Retinal pigment epithelial cell (primary cell): ENCODE measurements at regions not wholly inside any gene's neighbourhood (a gene's known extent, or its start where the extent isn't known, plus 50 kb on each side); places are given as distances from the start of the nearest gene placed in this dataset.

Source experiments
- DNase-seq: peaks from one replicate; pipeline ENCODE4 v3.0.0-alpha.2; 2010; ENCODE audit warnings: low read depth
- H3K4me3 ChIP-seq: 2 replicates; pipeline ENCODE4 v1.5.1; 2011; ENCODE audit warnings: mild to moderate bottlenecking, low read length, control low read depth, moderate library complexity
- TF ChIP-seq, protein P1 (sequence below): conservative IDR thresholded peaks from 2 replicates; pipeline ENCODE4 v1.5.1; 2011; ENCODE audit warnings: low read depth, low read length, control low read depth, inconsistent platforms

DNA sequence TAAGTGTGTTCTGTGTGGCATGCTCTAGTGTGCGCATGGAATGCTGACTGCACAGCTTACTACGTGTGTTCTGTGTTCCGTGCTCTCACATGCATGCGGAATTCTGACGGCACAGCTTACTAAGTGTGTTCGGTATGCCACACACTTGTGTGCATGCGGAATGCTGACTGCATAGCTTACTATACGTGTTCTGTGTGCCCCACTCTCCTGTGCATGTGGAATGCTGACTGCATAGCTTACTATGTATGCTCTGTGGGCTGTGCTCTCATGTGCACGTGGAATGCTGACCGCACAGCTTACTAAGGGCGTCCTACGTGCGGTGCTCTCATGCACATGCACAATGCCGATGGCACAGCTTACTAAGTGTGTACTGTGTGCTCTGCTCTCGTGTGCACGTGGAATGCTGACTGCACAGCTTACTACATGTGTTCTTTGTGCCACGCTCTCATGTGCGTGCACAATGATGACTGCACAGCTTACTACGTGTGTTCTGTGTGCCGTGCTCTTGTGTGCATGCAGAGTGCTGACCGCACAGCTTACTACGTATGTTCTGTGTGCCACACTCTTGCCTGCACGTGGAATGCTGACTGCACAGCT lies 548.9 kb downstream of the IRX1 start:
- TF ChIP-seq, protein P1, sequence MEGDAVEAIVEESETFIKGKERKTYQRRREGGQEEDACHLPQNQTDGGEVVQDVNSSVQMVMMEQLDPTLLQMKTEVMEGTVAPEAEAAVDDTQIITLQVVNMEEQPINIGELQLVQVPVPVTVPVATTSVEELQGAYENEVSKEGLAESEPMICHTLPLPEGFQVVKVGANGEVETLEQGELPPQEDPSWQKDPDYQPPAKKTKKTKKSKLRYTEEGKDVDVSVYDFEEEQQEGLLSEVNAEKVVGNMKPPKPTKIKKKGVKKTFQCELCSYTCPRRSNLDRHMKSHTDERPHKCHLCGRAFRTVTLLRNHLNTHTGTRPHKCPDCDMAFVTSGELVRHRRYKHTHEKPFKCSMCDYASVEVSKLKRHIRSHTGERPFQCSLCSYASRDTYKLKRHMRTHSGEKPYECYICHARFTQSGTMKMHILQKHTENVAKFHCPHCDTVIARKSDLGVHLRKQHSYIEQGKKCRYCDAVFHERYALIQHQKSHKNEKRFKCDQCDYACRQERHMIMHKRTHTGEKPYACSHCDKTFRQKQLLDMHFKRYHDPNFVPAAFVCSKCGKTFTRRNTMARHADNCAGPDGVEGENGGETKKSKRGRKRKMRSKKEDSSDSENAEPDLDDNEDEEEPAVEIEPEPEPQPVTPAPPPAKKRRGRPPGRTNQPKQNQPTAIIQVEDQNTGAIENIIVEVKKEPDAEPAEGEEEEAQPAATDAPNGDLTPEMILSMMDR, result no peak
- no peak for DNase-seq
- no peak overlapping the region for H3K4me3 ChIP-seq

DNA sequence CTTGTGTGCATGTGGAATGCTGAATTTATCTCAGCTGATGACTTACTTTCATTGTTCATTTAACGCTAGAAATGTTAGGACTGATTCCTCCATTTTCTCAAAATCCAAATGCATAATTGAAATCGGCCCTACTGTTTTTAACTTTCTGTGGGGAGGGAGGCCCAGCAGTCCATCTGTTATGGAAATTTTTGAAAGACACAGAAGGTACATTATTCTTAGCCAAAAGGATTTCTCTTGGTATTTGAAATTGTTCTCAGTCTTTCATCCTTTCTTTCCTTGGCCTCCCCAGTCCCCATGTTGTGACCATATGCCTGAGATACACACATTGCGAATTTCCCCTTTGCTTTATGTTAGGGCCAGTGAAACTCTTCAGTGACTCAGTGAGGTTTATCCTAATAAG lies 549.9 kb downstream of the IRX1 start:
- no peak for DNase-seq
- TF ChIP-seq, protein P1, result no peak
- H3K4me3 ChIP-seq, result no peak overlapping the region

DNA sequence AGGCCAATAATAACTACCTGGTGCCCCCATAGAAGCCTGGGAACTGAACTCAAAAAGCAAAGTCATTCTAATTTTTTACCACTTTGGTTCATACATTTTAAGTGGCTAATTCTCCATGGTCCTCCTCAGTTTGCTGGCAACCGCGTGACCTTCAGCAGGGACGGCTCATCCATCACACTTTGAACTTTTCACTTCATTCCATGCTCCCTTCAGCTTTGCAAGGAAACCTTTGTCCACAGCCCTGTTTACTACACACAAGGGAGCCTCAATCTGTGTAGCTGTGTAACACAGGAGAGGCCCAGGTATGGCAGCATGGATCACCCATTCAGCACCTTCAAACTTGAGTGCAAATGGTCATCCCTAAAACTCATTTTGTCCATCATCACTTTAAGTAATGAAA lies 552.4 kb downstream of the IRX1 start:
- TF ChIP-seq, protein P1, result no peak
- H3K4me3 ChIP-seq, result no peak overlapping the region
- DNase-seq, result no peak

DNA sequence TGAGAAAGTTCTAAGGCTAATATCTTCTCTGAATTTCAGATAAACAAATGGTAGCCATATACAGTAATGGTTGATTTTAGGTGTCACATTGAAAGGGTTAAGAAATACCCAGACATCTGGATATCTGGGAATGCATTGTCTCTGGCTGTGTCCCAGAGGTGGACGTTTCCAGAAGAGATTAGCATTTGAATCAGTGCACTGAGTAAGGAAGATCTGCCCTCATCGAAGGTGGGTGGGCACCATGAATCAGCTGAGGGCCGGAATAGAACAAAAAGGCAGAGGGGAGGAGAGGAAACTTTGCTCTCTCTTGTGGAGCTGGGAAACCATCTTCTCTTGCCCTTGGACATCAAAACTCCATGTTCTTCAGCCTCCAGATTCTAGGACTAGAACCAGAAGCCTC lies 554.4 kb downstream of the IRX1 start:
- no peak overlapping the region for H3K4me3 ChIP-seq
- TF ChIP-seq, protein P1, result no peak
- DNase-seq, result no peak

DNA sequence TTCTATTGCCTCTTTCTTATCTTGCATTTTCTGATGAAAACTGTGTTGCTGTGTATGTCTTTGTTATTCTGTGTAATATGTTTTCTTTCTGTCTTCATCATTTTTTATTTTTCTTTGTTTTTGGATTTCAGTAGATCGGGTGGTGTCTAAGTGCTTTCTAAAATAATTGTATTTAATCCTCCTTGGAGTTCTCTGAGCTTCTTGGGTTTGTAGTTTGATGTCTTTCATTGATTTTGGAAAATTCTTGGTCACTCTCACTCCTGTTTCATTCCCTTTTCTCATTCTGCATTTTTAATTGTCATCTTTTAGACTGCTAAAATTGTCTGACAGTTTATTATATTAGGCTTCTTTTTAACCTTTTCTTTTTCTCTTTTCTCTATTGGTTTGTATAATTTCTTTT lies 560.5 kb downstream of the IRX1 start:
- DNase-seq, result no peak
- TF ChIP-seq, protein P1, result no peak
- H3K4me3 ChIP-seq, result no peak overlapping the region

DNA sequence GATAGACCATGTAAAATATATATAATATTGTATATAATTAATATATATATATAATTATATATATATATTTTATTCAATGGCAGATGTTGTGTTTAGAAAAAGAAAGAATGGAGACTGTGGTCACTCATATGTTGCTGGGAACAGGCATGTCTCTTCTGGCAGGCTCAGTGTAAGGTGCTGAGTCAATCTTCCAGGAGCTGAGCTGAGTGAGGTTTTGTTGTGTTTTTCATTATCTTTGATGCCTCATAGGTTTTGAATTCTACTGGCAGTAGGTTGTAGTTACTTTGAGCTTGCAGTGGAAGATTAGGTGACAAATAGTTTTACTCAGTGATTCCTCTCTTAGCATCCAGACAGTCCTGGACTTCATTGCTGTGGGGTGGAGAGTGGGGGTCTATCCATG lies 561.3 kb downstream of the IRX1 start:
- no peak overlapping the region for H3K4me3 ChIP-seq
- DNase-seq, result no peak
- TF ChIP-seq, protein P1, result no peak

DNA sequence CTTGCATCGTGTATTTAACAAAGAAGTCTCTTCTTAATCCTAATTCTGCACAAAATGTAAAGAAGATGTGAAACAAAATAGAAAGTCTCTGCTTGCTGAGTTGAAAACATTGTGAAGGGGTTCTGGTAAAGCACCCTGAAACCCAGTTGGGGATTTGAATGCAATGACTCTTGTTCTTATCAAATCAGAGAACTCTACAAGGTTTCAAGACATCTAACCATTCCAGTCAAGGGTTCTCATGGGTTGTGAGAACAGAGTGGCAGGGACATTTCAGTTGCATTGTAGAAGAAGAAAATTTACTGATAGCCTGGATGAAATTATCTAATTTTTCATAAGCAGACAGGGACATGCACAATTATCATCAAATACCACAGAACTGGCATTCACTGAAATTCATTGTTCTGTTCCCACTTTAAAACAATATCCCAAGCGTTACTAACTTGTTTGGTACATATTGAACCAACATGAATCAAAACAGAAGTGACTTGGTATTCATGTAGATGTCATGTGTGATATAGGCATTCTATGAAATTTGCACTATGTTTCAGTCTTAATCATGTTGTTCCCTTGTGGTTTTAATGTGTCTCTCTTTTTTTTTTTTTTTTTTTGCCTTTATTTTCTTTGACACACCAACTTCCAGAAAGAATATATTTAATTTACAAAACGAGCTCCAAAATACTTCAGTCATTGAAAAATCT lies 563.3 kb downstream of the IRX1 start:
- TF ChIP-seq, protein P1, result no peak
- DNase-seq, result no peak
- H3K4me3 ChIP-seq, result no peak overlapping the region
